ENCODE measurements at regions not wholly inside any gene's neighbourhood (a gene's known extent, or its start where the extent isn't known, plus 50 kb on each side); places are given as distances from the start of the nearest gene placed in this dataset.

DNA sequence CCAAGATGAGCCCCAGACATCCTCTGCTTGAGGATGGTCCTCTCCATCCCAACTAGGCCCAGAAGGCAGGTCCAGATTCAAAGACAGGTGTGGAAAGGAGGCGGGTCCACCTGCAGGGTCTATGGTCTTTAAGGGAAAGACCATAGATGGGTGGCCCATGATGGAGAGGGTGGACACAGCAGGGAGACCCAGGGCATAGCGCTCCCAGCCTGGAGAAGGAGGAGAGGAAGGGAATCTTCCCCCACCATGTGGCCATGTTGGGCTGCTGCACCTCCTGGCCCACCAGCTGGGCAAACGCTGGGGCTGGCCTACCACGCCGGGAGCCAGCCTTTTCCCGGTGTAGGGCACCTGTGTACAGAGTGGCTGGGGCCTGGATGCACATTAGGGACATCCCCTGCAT is 265.2 kb upstream of the TLE3 start:
- TF ChIP-seq, protein P1, sequence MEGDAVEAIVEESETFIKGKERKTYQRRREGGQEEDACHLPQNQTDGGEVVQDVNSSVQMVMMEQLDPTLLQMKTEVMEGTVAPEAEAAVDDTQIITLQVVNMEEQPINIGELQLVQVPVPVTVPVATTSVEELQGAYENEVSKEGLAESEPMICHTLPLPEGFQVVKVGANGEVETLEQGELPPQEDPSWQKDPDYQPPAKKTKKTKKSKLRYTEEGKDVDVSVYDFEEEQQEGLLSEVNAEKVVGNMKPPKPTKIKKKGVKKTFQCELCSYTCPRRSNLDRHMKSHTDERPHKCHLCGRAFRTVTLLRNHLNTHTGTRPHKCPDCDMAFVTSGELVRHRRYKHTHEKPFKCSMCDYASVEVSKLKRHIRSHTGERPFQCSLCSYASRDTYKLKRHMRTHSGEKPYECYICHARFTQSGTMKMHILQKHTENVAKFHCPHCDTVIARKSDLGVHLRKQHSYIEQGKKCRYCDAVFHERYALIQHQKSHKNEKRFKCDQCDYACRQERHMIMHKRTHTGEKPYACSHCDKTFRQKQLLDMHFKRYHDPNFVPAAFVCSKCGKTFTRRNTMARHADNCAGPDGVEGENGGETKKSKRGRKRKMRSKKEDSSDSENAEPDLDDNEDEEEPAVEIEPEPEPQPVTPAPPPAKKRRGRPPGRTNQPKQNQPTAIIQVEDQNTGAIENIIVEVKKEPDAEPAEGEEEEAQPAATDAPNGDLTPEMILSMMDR (IDR thresholded peaks at IDR 0.05; ENCODE audit: low read depth, low read length, missing control alignments): peak; percentile 66
- no peak for DNase-seq (ENCODE audit: extremely low read depth, low read depth)
- no peak overlapping the region for H3K4me3 ChIP-seq (replicated peaks; ENCODE audit: low read depth, low read length)

DNA sequence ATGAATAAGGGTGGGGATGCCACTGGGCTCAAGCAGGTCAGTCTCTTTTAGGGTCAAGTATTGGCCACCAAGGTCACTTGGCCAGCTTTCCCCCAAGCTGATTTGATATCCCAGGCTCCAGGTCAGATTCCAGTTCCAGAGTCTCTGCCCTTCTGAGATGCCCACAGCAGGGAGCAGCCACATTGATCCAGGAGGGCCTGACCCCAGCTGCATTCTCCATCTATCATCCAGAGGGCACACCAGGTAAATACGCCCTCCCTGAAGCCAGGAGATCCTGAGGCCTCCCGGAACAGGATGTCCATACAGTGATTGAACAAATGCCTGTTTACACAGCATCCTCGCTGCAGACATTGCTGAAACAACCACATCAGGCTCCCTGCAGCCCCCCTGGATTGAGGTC is 264.6 kb upstream of the TLE3 start:
- DNase-seq (ENCODE audit: extremely low read depth, low read depth): no peak
- TF ChIP-seq, protein P1 (IDR thresholded peaks at IDR 0.05; ENCODE audit: low read depth, low read length, missing control alignments): no peak
- no peak overlapping the region for H3K4me3 ChIP-seq (replicated peaks; ENCODE audit: low read depth, low read length)

DNA sequence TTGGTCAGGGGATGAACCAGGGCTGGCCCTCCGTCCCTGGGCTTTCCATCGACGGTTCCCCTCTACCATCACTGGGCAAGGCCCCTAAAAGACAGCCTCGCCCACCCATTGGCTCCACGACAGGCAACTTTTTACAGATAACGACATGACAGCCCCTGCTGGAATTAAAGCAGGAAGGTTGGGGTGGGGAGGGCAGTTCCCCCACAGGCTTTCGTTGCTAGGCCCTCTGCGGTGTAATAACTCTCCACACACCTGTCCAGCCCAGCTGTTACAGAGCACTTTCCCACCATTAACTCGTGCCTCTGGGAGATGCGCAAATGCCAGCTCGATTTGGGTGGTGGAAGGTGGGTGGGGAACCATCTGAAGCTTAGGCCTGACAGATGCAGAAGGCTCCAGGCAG is 264.2 kb upstream of the TLE3 start:
- H3K4me3 ChIP-seq (replicated peaks; ENCODE audit: low read depth, low read length): no peak overlapping the region
- TF ChIP-seq, protein P1 (IDR thresholded peaks at IDR 0.05; ENCODE audit: low read depth, low read length, missing control alignments): no peak
- DNase-seq (ENCODE audit: extremely low read depth, low read depth): no peak

DNA sequence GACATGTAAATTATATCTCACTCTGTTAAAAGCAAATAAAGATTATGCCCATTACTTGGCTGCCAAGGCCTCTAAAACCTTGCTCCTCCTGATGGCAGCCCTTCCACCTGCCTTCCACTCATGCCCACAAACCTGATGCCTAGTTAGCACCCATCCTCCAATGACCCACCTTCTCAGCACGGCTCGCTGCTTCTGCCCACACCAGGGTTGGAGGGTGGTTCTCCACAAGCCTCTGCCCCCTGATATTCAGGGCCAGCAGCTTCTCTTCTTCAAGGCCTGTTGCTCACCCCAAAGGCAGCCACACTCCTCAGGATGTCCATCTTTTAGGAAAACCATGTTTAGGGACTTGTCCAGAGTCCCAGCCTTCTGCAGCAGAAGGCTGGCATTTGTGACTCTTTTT is 263.4 kb upstream of the TLE3 start:
- H3K4me3 ChIP-seq (replicated peaks; ENCODE audit: low read depth, low read length): no peak overlapping the region
- no peak for DNase-seq (ENCODE audit: extremely low read depth, low read depth)
- TF ChIP-seq, protein P1 (IDR thresholded peaks at IDR 0.05; ENCODE audit: low read depth, low read length, missing control alignments): no peak

DNA sequence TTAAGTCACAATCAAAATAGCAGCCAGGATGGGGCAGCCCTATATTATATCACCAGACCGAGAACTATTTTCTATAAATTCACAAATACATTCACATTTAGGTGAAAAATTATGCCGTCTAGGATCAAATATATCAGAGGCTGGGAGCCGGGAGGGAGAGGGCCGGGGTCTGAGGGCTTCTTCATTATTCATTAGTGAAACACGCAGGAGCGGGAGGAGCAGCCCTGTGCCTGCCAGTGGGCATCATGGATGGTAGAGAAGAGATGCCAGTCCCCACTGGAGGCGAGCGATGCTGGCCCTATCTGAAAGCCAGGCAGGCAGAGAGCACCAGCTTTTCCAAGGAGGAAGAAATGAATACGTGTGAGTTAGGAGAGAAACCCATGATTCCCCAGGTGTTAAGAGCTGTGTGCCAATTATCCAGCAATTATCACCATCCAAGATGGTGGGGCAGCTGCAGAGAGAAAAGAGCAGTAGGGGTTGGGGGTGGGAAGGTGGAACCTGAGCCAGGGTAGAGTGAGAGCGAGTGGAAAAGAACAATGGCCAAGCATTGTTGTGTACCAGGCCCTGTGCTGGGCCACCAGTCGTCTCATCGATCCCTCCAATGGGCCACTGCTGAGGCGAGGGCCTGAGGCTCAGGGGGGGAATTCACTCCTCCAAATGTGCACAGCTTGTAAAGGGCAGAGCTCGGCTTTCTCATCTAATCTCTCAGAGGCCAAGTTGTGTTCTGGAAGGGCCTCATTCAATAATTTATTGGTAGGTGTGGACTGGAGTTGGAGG is 261.3 kb upstream of the TLE3 start:
- no peak for DNase-seq (ENCODE audit: extremely low read depth, low read depth)
- TF ChIP-seq, protein P1 (IDR thresholded peaks at IDR 0.05; ENCODE audit: low read depth, low read length, missing control alignments): no peak
- H3K4me3 ChIP-seq (replicated peaks; ENCODE audit: low read depth, low read length): no peak overlapping the region

DNA sequence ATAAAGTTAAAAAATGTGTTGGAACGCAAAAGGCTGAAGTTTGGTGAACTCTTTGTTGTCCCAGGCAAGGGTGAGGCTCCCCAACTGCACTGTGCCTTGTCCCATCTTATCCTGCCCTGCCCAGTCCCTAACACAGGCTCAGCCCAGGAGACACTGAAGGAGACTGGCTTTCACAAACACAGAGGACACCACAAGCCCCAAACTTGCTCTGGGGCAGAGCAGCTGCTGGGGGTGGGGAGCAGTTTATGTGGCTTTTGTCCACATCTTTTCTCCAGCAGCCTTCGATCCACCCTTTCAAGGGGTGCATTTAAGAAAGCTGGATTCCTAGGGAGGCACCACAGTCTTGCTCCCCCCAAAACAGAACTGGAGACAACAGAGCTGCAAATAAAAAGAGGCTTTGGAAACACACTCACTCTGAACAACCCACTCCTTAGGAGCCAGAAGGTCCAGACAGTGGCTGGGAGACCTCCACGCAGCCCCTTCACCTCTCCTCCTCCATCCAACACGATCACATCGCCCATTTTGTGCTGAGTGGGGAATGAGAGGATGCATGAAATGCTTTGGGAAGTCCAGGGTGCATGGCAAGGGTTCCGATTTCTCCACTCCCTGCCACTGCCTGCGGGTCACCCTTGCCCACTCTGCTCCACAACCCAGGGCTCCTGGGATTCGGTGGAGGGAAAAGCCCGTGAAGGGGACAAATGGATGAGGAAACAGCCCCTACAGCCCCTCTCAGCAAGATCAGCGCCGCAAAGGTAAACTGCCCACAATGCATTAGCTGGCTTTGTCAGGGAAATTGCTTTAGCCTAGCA is 260.5 kb upstream of the TLE3 start:
- TF ChIP-seq, protein P1 (IDR thresholded peaks at IDR 0.05; ENCODE audit: low read depth, low read length, missing control alignments): no peak
- H3K4me3 ChIP-seq (replicated peaks; ENCODE audit: low read depth, low read length): no peak overlapping the region
- DNase-seq (ENCODE audit: extremely low read depth, low read depth): no peak
